ENCODE measurements at regions not wholly inside any gene's neighbourhood (a gene's known extent, or its start where the extent isn't known, plus 50 kb on each side); places are given as distances from the start of the nearest gene placed in this dataset.

- no peak for TF ChIP-seq ZFX (IDR thresholded peaks at IDR 0.05)
- no peak overlapping the region for H3K27ac ChIP-seq
Observed at GRCh38 chr12:128190052-128190451, 76.9 kb upstream of the TMEM132C start.

- no peak overlapping the region for H3K27ac ChIP-seq
- TF ChIP-seq CTCF (conservative IDR thresholded peaks at IDR 0.05) = peak; percentile 47
- TF ChIP-seq ZFX (IDR thresholded peaks at IDR 0.05) = no peak
Observed at GRCh38 chr12:128190614-128191013, 76.4 kb upstream of the TMEM132C start.

- H3K27ac ChIP-seq = no peak overlapping the region
- no peak for TF ChIP-seq ZFX (IDR thresholded peaks at IDR 0.05)
- no peak for TF ChIP-seq CTCF (conservative IDR thresholded peaks at IDR 0.05)
Observed at GRCh38 chr12:128191380-128191779, 75.6 kb upstream of the TMEM132C start.

GRCh38 chr12:128204711-128205110, 62.3 kb upstream of the TMEM132C start:
- H3K27ac ChIP-seq = no peak overlapping the region
- TF ChIP-seq CTCF (conservative IDR thresholded peaks at IDR 0.05) (no peak), ZFX (IDR thresholded peaks at IDR 0.05) (no peak)

- no peak for TF ChIP-seq ZFX (IDR thresholded peaks at IDR 0.05)
- TF ChIP-seq CTCF (conservative IDR thresholded peaks at IDR 0.05) = no peak
- no peak overlapping the region for H3K27ac ChIP-seq
Observed at GRCh38 chr12:128205145-128205544, 61.8 kb upstream of the TMEM132C start.

- TF ChIP-seq ZFX (IDR thresholded peaks at IDR 0.05) (no peak), CTCF (conservative IDR thresholded peaks at IDR 0.05) (no peak)
Observed at GRCh38 chr12:128205758-128206157, 61.2 kb upstream of the TMEM132C start.

More at GRCh38 chr12:128205758-128206157, 61.2 kb upstream of the TMEM132C start:
- H3K27ac ChIP-seq = no peak overlapping the region
